ENCODE measurements at regions not wholly inside any gene's neighbourhood (a gene's known extent, or its start where the extent isn't known, plus 50 kb on each side); places are given as distances from the start of the nearest gene placed in this dataset.

DNA sequence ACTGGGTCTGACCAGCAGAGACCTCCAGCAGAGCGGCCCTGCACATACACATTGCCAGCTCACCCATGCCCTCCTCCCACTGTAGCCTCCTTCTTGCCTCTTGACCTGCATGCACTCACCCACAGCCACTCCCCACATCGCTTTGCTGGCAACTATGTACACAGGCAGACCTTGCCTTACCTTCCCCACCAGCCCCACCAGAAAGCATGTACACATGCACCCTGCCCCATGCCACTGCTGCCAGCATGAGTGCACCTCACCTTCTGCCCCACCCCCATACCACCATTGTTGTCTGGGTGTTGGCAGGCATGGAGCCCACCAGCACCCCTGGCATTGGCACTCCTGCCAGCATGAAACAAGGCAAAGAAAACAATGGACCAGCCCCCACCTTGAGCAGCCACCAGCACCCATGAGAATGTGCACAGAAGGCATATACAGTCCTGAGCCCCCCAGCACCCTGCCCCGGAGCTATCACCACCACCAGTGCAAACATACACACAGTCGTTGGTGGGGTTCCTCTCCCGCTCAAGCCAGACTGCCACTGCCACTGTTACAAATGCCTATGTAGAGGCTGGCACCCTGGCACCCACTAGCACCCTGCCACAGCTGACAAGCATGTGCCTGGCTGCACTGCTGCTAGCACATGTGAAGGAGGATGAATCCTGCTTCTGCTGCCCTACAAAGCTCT, 171.4 kb upstream of the NR4A3 start:
- ATAC-seq = no peak
- H3K4me2 ChIP-seq (ENCODE audit: insufficient read depth, low read length) = no peak overlapping the region
- WGBS (ENCODE audit: insufficient coverage, low coverage, missing lambda C conversion rate) = 1% methylated on average over 5 of the region's 5 CpGs
- no peaks in the 10 kb centered on the region for H3K4me1 ChIP-seq (replicated peaks in 1 of 2; ENCODE audit: control insufficient read depth in 2 of 2, insufficient read depth in 2 of 2, low read length in 2 of 2)
- H4K20me1 ChIP-seq (replicated peaks; ENCODE audit: control insufficient read depth, insufficient read depth, low read length) = no peaks in the 10 kb centered on the region
- ChIA-PET CTCF (ENCODE audit: low intra/inter-chr PET ratio) (no interaction called here), POLR2A (interaction anchor here (0.6 to 0.9 kb wide), 2 partner anchors 32 to 52 kb away, joined by 3 to 4 read pairs; no protein-coding TSS in a partner anchor)
- no peaks in the 10 kb centered on the region for H3K9me1 ChIP-seq (ENCODE audit: control insufficient read depth, insufficient read depth, low read length)
- no peak for FAIRE-seq
- no peaks in the 10 kb centered on the region for H3K9me3 ChIP-seq (replicated peaks; ENCODE audit: control insufficient read depth, insufficient read depth, low read depth, low read length)
- no peak overlapping the region for H2AFZ ChIP-seq (ENCODE audit: low read depth, low read length)
- no TSS peak for BruUV-seq (replicated peaks)
- no peaks in the 10 kb centered on the region for H3K79me2 ChIP-seq (ENCODE audit: control insufficient read depth, insufficient read depth, low read length)
- no peaks in the 10 kb centered on the region for H3K27me3 ChIP-seq (ENCODE audit: control insufficient read depth in 2 of 2, insufficient read depth in 2 of 2, low read length in 2 of 2)
- intact Hi-C loops (cut with micrococcal nuclease) (no loop called here), in situ Hi-C loops (cut with MboI) (no loop called here)
- TF ChIP-seq ZFP30 (CRISPR knock-in tag; IDR thresholded peaks at IDR 0.05; ENCODE audit: borderline replicate concordance) (no peak), ZNF274 (IDR thresholded peaks at IDR 0.05; ENCODE audit: borderline replicate concordance, low read depth, low read length) (no peak), TCFL5 (CRISPR knock-in tag; conservative IDR thresholded peaks at IDR 0.05) (no peak), FOXM1 (IDR thresholded peaks at IDR 0.05; ENCODE audit: low read depth) (no peak), FOXM1 (CRISPR knock-in tag; IDR thresholded peaks at IDR 0.05; ENCODE audit: low read depth) (no peak), MYBL2 (IDR thresholded peaks at IDR 0.05; ENCODE audit: low read depth) (no peak), MYBL2 (CRISPR knock-in tag; IDR thresholded peaks at IDR 0.05; ENCODE audit: borderline replicate concordance) (no peak), PTBP1 (IDR thresholded peaks at IDR 0.05; ENCODE audit: low read depth, low read length) (no peak), CBFA2T2 (conservative IDR thresholded peaks at IDR 0.05) (no peak), SAFB2 (IDR thresholded peaks at IDR 0.05; ENCODE audit: borderline replicate concordance, low read depth, low read length, severe bottlenecking) (no peak), ZNF121 (CRISPR knock-in tag; conservative IDR thresholded peaks at IDR 0.05) (no peak), ZNF584 (CRISPR knock-in tag; IDR thresholded peaks at IDR 0.05; ENCODE audit: low read depth) (no peak), STAT5B (CRISPR knock-in tag; IDR thresholded peaks at IDR 0.05) (no peak), ZNF174 (CRISPR knock-in tag; IDR thresholded peaks at IDR 0.05) (no peak), HDAC2 (IDR thresholded peaks at IDR 0.05) (no peak), TFAM (CRISPR knock-in tag; conservative IDR thresholded peaks at IDR 0.05) (no peak), FOSL1 (tag; conservative IDR thresholded peaks at IDR 0.05) (no peak), ZNF316 (IDR thresholded peaks at IDR 0.05) (no peak)
- TF ChIP-seq, protein P1, sequence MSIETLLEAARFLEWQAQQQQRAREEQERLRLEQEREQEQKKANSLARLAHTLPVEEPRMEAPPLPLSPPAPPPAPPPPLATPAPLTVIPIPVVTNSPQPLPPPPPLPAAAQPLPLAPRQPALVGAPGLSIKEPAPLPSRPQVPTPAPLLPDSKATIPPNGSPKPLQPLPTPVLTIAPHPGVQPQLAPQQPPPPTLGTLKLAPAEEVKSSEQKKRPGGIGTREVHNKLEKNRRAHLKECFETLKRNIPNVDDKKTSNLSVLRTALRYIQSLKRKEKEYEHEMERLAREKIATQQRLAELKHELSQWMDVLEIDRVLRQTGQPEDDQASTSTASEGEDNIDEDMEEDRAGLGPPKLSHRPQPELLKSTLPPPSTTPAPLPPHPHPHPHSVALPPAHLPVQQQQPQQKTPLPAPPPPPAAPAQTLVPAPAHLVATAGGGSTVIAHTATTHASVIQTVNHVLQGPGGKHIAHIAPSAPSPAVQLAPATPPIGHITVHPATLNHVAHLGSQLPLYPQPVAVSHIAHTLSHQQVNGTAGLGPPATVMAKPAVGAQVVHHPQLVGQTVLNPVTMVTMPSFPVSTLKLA (conservative IDR thresholded peaks at IDR 0.05) = no peak
- TF ChIP-seq, protein P2, sequence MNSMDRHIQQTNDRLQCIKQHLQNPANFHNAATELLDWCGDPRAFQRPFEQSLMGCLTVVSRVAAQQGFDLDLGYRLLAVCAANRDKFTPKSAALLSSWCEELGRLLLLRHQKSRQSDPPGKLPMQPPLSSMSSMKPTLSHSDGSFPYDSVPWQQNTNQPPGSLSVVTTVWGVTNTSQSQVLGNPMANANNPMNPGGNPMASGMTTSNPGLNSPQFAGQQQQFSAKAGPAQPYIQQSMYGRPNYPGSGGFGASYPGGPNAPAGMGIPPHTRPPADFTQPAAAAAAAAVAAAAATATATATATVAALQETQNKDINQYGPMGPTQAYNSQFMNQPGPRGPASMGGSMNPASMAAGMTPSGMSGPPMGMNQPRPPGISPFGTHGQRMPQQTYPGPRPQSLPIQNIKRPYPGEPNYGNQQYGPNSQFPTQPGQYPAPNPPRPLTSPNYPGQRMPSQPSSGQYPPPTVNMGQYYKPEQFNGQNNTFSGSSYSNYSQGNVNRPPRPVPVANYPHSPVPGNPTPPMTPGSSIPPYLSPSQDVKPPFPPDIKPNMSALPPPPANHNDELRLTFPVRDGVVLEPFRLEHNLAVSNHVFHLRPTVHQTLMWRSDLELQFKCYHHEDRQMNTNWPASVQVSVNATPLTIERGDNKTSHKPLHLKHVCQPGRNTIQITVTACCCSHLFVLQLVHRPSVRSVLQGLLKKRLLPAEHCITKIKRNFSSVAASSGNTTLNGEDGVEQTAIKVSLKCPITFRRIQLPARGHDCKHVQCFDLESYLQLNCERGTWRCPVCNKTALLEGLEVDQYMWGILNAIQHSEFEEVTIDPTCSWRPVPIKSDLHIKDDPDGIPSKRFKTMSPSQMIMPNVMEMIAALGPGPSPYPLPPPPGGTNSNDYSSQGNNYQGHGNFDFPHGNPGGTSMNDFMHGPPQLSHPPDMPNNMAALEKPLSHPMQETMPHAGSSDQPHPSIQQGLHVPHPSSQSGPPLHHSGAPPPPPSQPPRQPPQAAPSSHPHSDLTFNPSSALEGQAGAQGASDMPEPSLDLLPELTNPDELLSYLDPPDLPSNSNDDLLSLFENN (IDR thresholded peaks at IDR 0.05; ENCODE audit: low read depth in 2 of 2, low read length in 2 of 2) = no peak
- H3K4me3 ChIP-seq = no peak overlapping the region
- H3K27ac ChIP-seq (ENCODE audit: extremely low read depth, low read depth, low read length) = no peak overlapping the region
- H3K36me3 ChIP-seq (ENCODE audit: control insufficient read depth, insufficient read depth, low read length) = no peaks in the 10 kb centered on the region
- no peak overlapping the region; a peak in 1 of 4 replicates for H3K9ac ChIP-seq (ENCODE audit: insufficient read depth in 1 of 2, low read depth in 2 of 2, low read length in 2 of 2)
- DNase-seq (ENCODE audit: extremely low read depth in 1 of 4, low spot score in 3 of 4) = no peak
